Endothelial cell of umbilical vein (primary cell): ENCODE measurements at regions not wholly inside any gene's neighbourhood (a gene's known extent, or its start where the extent isn't known, plus 50 kb on each side); places are given as distances from the start of the nearest gene placed in this dataset.

Experiments used
- BruUV-seq: library from RNA; stranded (reverse); fragments of 400-500 nt; replicated peaks from 2 replicates; lab custom pipeline; 2021; lab: Mats Ljungman, UMichigan
- CTCF ChIA-PET: fragments of 300-600, 350-600 bp; sonication (Branson Sonifier 250); formaldehyde crosslinking; loops from one replicate; lab custom pipeline; 2021; ENCODE audit warnings: antibody characterized with exemption, inconsistent platforms; lab: Charles Lee
- POLR2A ChIA-PET: fragments of 300-600, 350-600 bp; sonication (Branson Sonifier 250); formaldehyde crosslinking; loops from one replicate; lab custom pipeline; 2021; ENCODE audit warnings: antibody characterized with exemption, inconsistent platforms; lab: Charles Lee
- DNase-seq: peaks from one replicate; pipeline ENCODE4 v3.0.0-alpha.2; 2011; ENCODE audit warnings: low read depth, low spot score
- FAIRE-seq: peaks from 2 replicates; lab custom pipeline; 2011; peaks lifted over from hg19 to GRCh38; lab: Jason Lieb, UNC
- H2AFZ ChIP-seq: 2 replicates; pipeline ENCODE4 v1.6.0; 2012; ENCODE audit warnings: low read depth, low read length, control low read depth, inconsistent platforms
- H3K27ac ChIP-seq: 2 replicates; pipeline ENCODE4 v1.5.1; 2011; ENCODE audit warnings: low read depth, mild to moderate bottlenecking, control low read depth, low read length, moderate library complexity; ENCODE audit not compliant: insufficient read depth
- H3K27me3 ChIP-seq, 2 experiments: 2 replicates each; pipeline versions ENCODE4 v1.6.0 to v1.6.1; 2011; ENCODE audit warnings: low read length in 2 of 2, mixed read lengths in 1 of 2; ENCODE audit not compliant: control insufficient read depth in 2 of 2, insufficient read depth in 2 of 2
- H3K36me3 ChIP-seq, 2 experiments: 2 replicates in 1 of 2; 3 replicates in 1 of 2; pipeline ENCODE4 v1.5.1; 2011; ENCODE audit warnings: low read length in 2 of 2, mild to moderate bottlenecking in 1 of 2, moderate library complexity in 1 of 2; ENCODE audit not compliant: control insufficient read depth in 2 of 2, insufficient read depth in 2 of 2; ENCODE audit errors: extremely low read depth in 1 of 2
- H3K4me1 ChIP-seq: 3 replicates; pipeline ENCODE4 v1.5.1; 2011; ENCODE audit warnings: mild to moderate bottlenecking, low read length; ENCODE audit not compliant: control insufficient read depth, insufficient read depth; ENCODE audit errors: extremely low read depth
- H3K4me2 ChIP-seq: 2 replicates; pipeline ENCODE4 v1.6.1; 2011; ENCODE audit warnings: low read length, control low read depth, mixed read lengths; ENCODE audit not compliant: insufficient read depth
- H3K4me3 ChIP-seq, 3 experiments: fragments of 200-600 bp in 1 of 3; sonication (generic), shearing (Covaris generic) in 1 of 3; replicated peaks in 1 of 3; 2 replicates each; pipeline ENCODE4 v1.5.1; 2011 to 2016; ENCODE audit warnings: control low read depth in 3 of 3, low read length in 3 of 3, mild to moderate bottlenecking in 2 of 3, inconsistent platforms in 1 of 3, low read depth in 1 of 3, moderate library complexity in 1 of 3; ENCODE audit not compliant: insufficient read depth in 1 of 3
- H3K79me2 ChIP-seq: 2 replicates; pipeline ENCODE4 v1.6.0; 2012; ENCODE audit warnings: low read length, inconsistent platforms; ENCODE audit not compliant: control insufficient read depth, insufficient read depth
- H3K9ac ChIP-seq: replicated peaks from 2 replicates; pipeline ENCODE3; 2011; ENCODE audit warnings: low read length, control low read depth; ENCODE audit not compliant: insufficient read depth; ENCODE audit errors: extremely low read depth
- H3K9me1 ChIP-seq: replicated peaks from 3 replicates; pipeline ENCODE4 v1.6.0; 2011; ENCODE audit warnings: mild to moderate bottlenecking, low read length; ENCODE audit not compliant: control insufficient read depth, insufficient read depth; ENCODE audit errors: extremely low read depth
- H3K9me3 ChIP-seq: replicated peaks from 2 replicates; pipeline ENCODE4 v1.5.1; 2012; ENCODE audit warnings: low read length, inconsistent platforms; ENCODE audit not compliant: control insufficient read depth, insufficient read depth
- H4K20me1 ChIP-seq: replicated peaks from 2 replicates; pipeline ENCODE3; 2011; ENCODE audit warnings: mild to moderate bottlenecking, low read length; ENCODE audit not compliant: control insufficient read depth, insufficient read depth; ENCODE audit errors: extremely low read depth
- FOS ChIP-seq: IDR thresholded peaks from 2 replicates; pipeline ENCODE4 v1.6.1; 2011; ENCODE audit warnings: mild to moderate bottlenecking, low read length, moderate library complexity, borderline replicate concordance; ENCODE audit not compliant: insufficient read depth
- MYC ChIP-seq: IDR thresholded peaks from one replicate; pipeline ENCODE4 v1.6.1; 2011; ENCODE audit warnings: mild to moderate bottlenecking, low read depth, low read length
- POLR2AphosphoS5 ChIP-seq: IDR thresholded peaks from 2 replicates; pipeline ENCODE4 v1.6.1; 2012; ENCODE audit warnings: low read depth, mild to moderate bottlenecking, control low read depth, low read length, moderate library complexity; ENCODE audit not compliant: insufficient read depth
- dilution Hi-C: fragments of 300-500 bp; cut with MboI; formaldehyde crosslinking; loops from one replicate; pipeline ENCODE4 v1.15.0; 2019; ENCODE audit warnings: low sequenced_read_pairs; ENCODE audit not compliant: extremely low pct_ligation_motif_present
- intact Hi-C: fragments of 100-400 bp; cut with micrococcal nuclease; formaldehyde crosslinking; loops from one replicate; pipeline ENCODE4 v1.10.0; 2022
- TF ChIP-seq, protein P1 (sequence below), 2 donors: IDR thresholded peaks; 1 replicate in 1 of 2; 2 replicates in 1 of 2; pipeline ENCODE4 v1.5.1; 2011; ENCODE audit warnings: low read length in 2 of 2, mild to moderate bottlenecking in 2 of 2, moderate library complexity in 2 of 2, control low read depth in 1 of 2, inconsistent platforms in 1 of 2, low read depth in 1 of 2; ENCODE audit not compliant: insufficient read depth in 1 of 2; ENCODE audit errors: extremely low read depth in 1 of 2
- TF ChIP-seq, protein P2 (sequence below): IDR thresholded peaks from 2 replicates; pipeline ENCODE4 v1.6.1; 2011; ENCODE audit not compliant: insufficient read depth, insufficient read length

DNA sequence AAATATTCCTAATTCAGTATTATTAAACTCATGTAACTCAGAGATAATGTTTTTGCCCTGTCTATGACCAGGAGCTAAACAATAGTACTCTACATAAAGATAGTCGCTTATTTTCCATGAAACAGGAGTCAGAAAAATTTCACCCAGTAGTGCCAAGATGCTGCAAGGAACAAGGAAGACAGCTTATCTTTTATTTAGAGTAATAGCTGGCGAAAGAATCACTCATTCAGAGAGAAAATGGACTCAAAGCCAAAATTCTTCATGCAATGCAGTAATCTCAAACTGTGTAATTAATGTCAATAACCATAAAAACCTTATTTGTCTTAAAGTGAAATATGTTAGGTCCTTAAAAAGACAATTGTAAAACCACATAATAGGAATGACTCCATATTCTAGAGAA, 477.8 kb downstream of the ANKRD50 start:
- POLR2A ChIA-PET = no interaction called here
- Histone ChIP-seq H3K27ac (no peak overlapping the region), H3K4me1 (no peaks in the 10 kb centered on the region), H2AFZ (no peak overlapping the region), H3K9ac (no peak overlapping the region), H3K79me2 (no peaks in the 10 kb centered on the region), H3K9me3 (no peaks in the 10 kb centered on the region), H3K9me1 (no peaks in the 10 kb centered on the region), H4K20me1 (no peaks in the 10 kb centered on the region), H3K36me3 (no peaks in the 10 kb centered on the region), H3K4me2 (no peak overlapping the region), H3K4me3 (no peak overlapping the region), H3K27me3 (no peaks in the 10 kb centered on the region)
- intact Hi-C loops = no loop called here
- TF ChIP-seq, protein P1, sequence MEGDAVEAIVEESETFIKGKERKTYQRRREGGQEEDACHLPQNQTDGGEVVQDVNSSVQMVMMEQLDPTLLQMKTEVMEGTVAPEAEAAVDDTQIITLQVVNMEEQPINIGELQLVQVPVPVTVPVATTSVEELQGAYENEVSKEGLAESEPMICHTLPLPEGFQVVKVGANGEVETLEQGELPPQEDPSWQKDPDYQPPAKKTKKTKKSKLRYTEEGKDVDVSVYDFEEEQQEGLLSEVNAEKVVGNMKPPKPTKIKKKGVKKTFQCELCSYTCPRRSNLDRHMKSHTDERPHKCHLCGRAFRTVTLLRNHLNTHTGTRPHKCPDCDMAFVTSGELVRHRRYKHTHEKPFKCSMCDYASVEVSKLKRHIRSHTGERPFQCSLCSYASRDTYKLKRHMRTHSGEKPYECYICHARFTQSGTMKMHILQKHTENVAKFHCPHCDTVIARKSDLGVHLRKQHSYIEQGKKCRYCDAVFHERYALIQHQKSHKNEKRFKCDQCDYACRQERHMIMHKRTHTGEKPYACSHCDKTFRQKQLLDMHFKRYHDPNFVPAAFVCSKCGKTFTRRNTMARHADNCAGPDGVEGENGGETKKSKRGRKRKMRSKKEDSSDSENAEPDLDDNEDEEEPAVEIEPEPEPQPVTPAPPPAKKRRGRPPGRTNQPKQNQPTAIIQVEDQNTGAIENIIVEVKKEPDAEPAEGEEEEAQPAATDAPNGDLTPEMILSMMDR (IDR thresholded peaks at IDR 0.05; ENCODE audit: extremely low read depth in 1 of 2, insufficient read depth in 1 of 2, low read depth in 1 of 2, low read length in 2 of 2) = no peak
- TF ChIP-seq FOS = no peak
- CTCF ChIA-PET = no interaction called here
- DNase-seq = no peak
- BruUV-seq = no TSS peak
- no peak for FAIRE-seq
- dilution Hi-C loops = no loop called here

DNA sequence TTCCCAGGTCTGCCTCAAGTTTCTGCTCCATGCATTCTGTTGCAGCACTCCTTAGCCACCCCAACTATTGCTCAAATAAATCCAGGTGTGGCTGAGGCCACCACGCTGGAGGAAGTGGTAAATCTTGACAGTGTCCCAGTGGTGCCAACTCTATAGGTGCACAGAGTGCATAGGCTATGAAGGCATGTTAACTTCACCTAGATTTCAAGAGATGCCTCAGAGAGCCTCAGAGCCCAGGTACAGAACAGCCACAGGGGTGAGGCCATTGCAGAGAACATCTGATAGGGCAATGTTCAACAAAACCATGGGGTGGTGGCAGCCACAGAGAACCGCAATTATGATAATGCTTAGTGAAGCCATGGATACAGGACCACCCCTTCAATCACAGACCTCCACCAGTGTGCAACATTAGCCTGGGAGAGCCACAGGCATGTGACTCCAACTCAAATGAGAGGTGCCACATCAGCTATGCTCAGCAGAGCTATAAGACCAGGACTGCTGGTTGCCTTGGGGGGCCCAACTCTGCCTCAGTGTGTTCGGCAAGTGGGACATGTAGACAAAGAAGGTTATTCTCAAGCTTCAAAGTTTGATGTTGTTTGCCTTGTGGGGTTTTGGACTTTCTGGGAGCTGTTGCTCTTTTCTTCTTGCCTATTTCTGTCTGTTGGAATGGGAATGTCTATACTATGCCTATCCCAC, 468.7 kb downstream of the ANKRD50 start:
- POLR2A ChIA-PET = no interaction called here
- BruUV-seq = no TSS peak
- dilution Hi-C loops = no loop called here
- H3K79me2 ChIP-seq = no peaks in the 10 kb centered on the region
- H3K4me3 ChIP-seq = no peak overlapping the region
- no peaks in the 10 kb centered on the region for H3K9me3 ChIP-seq
- H3K27ac ChIP-seq = no peak overlapping the region
- FAIRE-seq (no peak), DNase-seq (no peak)
- intact Hi-C loops = no loop called here
- no peaks in the 10 kb centered on the region for H3K4me1 ChIP-seq
- no peaks in the 10 kb centered on the region for H3K9me1 ChIP-seq
- no peaks in the 10 kb centered on the region for H3K36me3 ChIP-seq
- no peak overlapping the region for H2AFZ ChIP-seq
- no peaks in the 10 kb centered on the region for H3K27me3 ChIP-seq
- no peak overlapping the region for H3K4me2 ChIP-seq
- CTCF ChIA-PET = no interaction called here
- H3K9ac ChIP-seq = no peak overlapping the region
- TF ChIP-seq POLR2AphosphoS5 = no peak
- TF ChIP-seq, protein P2, sequence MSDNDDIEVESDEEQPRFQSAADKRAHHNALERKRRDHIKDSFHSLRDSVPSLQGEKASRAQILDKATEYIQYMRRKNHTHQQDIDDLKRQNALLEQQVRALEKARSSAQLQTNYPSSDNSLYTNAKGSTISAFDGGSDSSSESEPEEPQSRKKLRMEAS = no peak
- no peak for TF ChIP-seq MYC
- no peaks in the 10 kb centered on the region for H4K20me1 ChIP-seq
